K562 (cell line): ENCODE measurements at regions not wholly inside any gene's neighbourhood (a gene's known extent, or its start where the extent isn't known, plus 50 kb on each side); places are given as distances from the start of the nearest gene placed in this dataset.
A peak's percentile ranks its signal among the peaks of the same experiment; 100 is the strongest.

ENCODE experiments used
- ATF7 ChIP-seq: fragments of 450-650 bp; IDR thresholded peaks from 2 replicates; pipeline ENCODE4 v1.7.1; 2014; ENCODE audit warnings: mild to moderate bottlenecking, moderate library complexity
- CEBPB ChIP-seq: fragments of 450-650 bp; IDR thresholded peaks from 2 replicates; pipeline ENCODE4 v1.6.1; 2016; ENCODE audit warnings: missing genetic modification characterization, missing compliant biosample characterization
- DLX4 ChIP-seq: fragments of 250-450 bp; sonication (Bioruptor Pico); IDR thresholded peaks from 2 replicates; pipeline ENCODE4 v1.6.1; 2021; ENCODE audit warnings: mild to moderate bottlenecking
- EHMT2 ChIP-seq: fragments of 450-650 bp; IDR thresholded peaks from 2 replicates; pipeline ENCODE4 v1.6.1; 2018; ENCODE audit warnings: antibody characterized with exemption
- FOXJ2 ChIP-seq: fragments of 200-800 bp; sonication (Bioruptor generic); IDR thresholded peaks from 2 replicates; pipeline ENCODE4 v1.6.1; 2016; ENCODE audit warnings: missing genetic modification characterization, missing compliant biosample characterization
- JUND ChIP-seq, 2 experiments: IDR thresholded peaks; 2 replicates in 1 of 2; 3 replicates in 1 of 2; pipeline ENCODE4 v1.6.1; 2011; ENCODE audit warnings: borderline replicate concordance in 2 of 2, low read depth in 2 of 2, low read length in 2 of 2, improper control_type of control experiment in 1 of 2, missing biosample characterization in 1 of 2, missing genetic modification characterization in 1 of 2, missing genetic modification reagents in 1 of 2
- KLF13 ChIP-seq: fragments of 450-650 bp; IDR thresholded peaks from 2 replicates; pipeline ENCODE4 v1.6.1; 2016; ENCODE audit warnings: missing genetic modification characterization, low read depth, mild to moderate bottlenecking, missing compliant biosample characterization, moderate library complexity, borderline replicate concordance
- NFIX ChIP-seq: fragments of 250-450 bp; sonication (Bioruptor Pico); IDR thresholded peaks from 2 replicates; pipeline ENCODE4 v1.4.0; 2020; ENCODE audit warnings: low read depth, mild to moderate bottlenecking, moderate library complexity
- POLR2G ChIP-seq: fragments of 200-400 bp; formaldehyde crosslinking; IDR thresholded peaks from 2 replicates; pipeline ENCODE4 v1.6.1; 2017; ENCODE audit warnings: low read depth, mild to moderate bottlenecking, antibody characterized with exemption, low read length, moderate library complexity
- RBM22 ChIP-seq: fragments of 200-400 bp; formaldehyde crosslinking; IDR thresholded peaks from 2 replicates; pipeline ENCODE4 v1.6.1; 2018; ENCODE audit warnings: low read length, low read depth; ENCODE audit not compliant: poor library complexity, severe bottlenecking
- TFAM ChIP-seq: fragments of 250-450 bp; sonication (Bioruptor Pico); conservative IDR thresholded peaks from 2 replicates; pipeline ENCODE4 v1.5.0; 2021; ENCODE audit warnings: mild to moderate bottlenecking, moderate library complexity
- ZNF354B ChIP-seq: fragments of 250-450 bp; sonication (Bioruptor Pico); IDR thresholded peaks from 2 replicates; pipeline ENCODE4 v1.4.0; 2020
- ZNF518B ChIP-seq: fragments of 250-450 bp; sonication (Bioruptor Pico); IDR thresholded peaks from 2 replicates; pipeline ENCODE4 v1.5.0; 2021; ENCODE audit warnings: mild to moderate bottlenecking, moderate library complexity
- ZNF609 ChIP-seq: sonication (generic); formaldehyde crosslinking; IDR thresholded peaks from 2 replicates; pipeline ENCODE4 v1.8.1; 2023; ENCODE audit warnings: missing genetic modification reagents, mild to moderate bottlenecking, borderline replicate concordance
- TF ChIP-seq, protein P1 (sequence below): IDR thresholded peaks from 2 replicates; pipeline ENCODE4 v1.6.1; 2011; ENCODE audit warnings: borderline replicate concordance, low read depth, mild to moderate bottlenecking, moderate library complexity, low read length; ENCODE audit not compliant: insufficient read depth, poor library complexity, severe bottlenecking

DNA sequence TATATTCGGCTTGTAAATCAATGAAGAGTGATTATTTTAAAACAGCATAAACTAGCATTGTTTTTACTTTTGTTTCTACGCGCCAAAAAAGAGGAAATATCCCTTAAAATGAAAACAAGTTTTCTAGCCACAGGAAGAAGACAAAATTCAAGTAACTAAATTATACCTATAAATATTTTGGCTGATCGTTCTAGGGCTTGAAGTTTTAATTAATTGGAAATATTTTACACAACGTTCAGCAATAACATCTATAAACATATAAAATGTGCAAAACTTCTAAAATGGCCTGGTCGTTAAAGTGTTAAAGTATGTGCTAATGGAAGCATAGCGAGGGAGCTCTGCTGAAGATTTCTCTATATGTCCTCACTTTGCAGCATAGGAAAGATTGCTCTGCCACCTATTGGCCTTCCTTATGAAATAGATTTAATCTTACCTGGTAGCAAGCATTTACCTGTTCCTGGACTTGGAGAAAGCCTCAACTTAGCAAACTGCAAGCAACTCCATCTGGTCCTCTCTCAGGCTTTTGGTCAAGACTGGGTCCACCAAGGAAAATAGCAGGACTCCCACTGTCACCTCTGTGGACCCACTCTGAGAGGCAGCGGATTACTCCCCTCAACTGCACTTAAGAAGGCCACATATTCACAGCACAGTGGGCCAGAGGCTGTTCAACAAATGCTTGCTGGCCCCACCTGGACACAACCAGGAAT is 351.3 kb upstream of the RUNX1 start (continued):
- TF ChIP-seq ZNF609 (CRISPR knock-in tag) (no peak), NFIX (CRISPR knock-in tag) (no peak), ATF7 (peak; percentile 74; the same call in 1 of the 2 replicates), FOXJ2 (tag) (no peak), CEBPB (tag) (peak; percentile 82), EHMT2 (no peak), RBM22 (no peak), KLF13 (tag) (no peak), JUND (IDR thresholded peaks at IDR 0.05; ENCODE audit: borderline replicate concordance, low read depth, low read length) (peak; percentile 27; the same call in 1 of the 2 replicates), JUND (tag; IDR thresholded peaks at IDR 0.05; ENCODE audit: borderline replicate concordance, low read depth, low read length) (peak; percentile 47; the same call in 1 of the 3 replicates), ZNF354B (CRISPR knock-in tag) (no peak), ZNF518B (no peak), DLX4 (CRISPR knock-in tag) (no peak), POLR2G (no peak), TFAM (CRISPR knock-in tag) (no peak)
- TF ChIP-seq, protein P1, sequence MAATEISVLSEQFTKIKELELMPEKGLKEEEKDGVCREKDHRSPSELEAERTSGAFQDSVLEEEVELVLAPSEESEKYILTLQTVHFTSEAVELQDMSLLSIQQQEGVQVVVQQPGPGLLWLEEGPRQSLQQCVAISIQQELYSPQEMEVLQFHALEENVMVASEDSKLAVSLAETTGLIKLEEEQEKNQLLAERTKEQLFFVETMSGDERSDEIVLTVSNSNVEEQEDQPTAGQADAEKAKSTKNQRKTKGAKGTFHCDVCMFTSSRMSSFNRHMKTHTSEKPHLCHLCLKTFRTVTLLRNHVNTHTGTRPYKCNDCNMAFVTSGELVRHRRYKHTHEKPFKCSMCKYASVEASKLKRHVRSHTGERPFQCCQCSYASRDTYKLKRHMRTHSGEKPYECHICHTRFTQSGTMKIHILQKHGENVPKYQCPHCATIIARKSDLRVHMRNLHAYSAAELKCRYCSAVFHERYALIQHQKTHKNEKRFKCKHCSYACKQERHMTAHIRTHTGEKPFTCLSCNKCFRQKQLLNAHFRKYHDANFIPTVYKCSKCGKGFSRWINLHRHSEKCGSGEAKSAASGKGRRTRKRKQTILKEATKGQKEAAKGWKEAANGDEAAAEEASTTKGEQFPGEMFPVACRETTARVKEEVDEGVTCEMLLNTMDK, result no peak
